ENCODE measurements at regions not wholly inside any gene's neighbourhood (a gene's known extent, or its start where the extent isn't known, plus 50 kb on each side); places are given as distances from the start of the nearest gene placed in this dataset.
"Not testable (repeated sequence)": the region's sequence is repeated elsewhere in the genome, so short reads cannot be mapped to it uniquely, and the experiment has no call there.

DNA sequence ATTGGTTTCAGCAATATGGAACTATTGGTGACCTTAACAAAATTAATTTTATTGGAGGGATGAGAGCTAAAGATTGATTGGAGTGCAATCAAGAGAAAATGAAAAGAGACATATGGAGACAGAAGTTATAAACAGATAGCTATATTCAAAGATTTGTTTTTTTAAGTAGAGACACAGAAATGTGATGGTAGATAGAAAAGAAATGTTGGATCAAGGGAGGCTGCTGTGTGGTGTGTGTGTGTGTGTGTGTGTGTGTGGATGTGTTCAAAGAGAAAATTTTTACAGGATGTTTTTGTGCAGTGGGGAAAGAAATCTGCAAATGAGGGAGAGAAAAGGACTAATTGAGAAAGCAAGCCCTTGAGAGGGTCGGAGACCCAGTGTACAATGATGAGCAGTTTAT is 249.5 kb upstream of the SPHKAP start:
- intact Hi-C loops (cut with micrococcal nuclease): no loop called here

DNA sequence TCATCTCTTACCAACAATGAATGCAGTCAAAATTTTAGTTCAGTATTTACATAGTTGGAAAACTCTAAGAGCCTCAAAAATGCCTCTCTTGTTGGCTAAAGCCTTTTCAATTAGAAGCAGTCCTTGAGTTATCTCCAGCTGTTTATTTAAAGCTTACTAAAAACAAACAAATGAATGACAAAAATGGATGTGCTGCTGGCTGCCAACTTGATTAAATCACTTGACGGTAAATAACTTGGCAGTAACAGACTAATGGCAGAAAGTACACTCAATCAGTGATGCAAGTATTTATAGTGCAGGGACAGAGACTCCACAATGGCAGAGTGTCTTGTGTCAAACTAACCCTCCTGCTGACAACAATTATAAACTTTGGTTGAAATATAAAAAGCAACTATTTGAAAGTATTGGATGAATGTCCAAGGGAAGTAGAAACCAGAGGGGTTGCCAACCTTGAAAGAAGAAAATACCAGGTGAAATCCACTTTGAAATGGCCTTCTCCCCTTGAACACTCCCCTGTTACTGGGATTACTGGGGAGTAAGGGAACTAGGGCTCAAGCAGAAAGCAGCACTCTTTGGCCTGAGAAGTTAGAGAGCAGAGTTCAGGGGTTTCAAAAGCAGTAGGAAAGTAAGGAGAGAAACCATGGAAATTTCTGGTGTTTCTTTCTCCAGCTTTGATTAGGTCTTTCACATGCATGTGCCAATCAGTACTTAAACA is 245.2 kb upstream of the SPHKAP start:
- intact Hi-C loops (cut with micrococcal nuclease): no loop called here

DNA sequence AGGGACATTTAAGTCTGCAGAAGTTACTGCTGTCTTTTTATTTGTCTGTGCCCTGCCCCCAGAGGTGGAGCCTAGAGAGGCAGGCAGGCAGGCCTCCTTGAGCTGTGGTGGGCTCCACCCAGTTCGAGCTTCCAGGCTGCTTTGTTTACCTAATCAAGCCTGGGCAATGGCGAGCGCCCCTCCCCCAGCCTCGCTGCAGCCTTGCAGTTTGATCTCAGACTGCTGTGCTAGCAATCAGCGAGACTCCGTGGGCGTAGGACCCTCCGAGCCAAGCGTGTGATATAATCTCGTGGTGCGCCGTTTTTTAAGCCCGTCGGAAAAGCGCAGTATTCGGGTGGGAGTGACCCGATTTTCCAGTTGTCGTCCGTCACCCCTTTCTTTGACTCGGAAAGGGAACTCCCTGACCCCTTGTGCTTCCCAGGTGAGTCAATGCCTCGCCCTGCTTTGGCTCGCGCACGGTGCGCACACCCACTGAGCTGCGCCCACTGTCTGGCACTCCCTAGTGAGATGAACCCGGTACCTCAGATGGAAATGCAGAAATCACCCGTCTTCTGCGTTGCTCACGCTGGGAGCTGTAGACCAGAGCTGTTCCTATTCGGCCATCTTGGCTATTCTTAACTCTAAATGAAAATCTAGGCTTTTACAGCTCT is 244.0 kb upstream of the SPHKAP start:
- intact Hi-C loops (cut with micrococcal nuclease): not testable (repeated sequence)

DNA sequence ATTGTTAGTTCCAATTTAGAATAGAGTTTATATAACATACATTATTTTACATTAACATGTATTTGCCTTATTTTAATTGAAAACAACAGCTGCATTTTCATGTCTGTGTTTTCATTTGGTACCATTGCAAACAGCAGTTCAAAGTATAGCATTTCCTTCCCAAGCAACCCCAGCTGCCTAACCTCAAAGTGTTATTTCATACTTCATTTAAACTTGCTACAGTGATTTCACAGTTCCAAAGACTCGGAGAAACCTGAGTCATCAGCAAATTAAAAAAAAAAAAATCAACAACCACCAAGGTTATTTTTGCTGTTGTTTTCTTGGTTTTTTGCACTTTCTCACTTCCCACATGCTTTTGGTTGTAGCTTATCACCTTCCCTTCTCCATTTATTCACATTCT is 236.5 kb upstream of the SPHKAP start:
- intact Hi-C loops (cut with micrococcal nuclease): no loop called here

DNA sequence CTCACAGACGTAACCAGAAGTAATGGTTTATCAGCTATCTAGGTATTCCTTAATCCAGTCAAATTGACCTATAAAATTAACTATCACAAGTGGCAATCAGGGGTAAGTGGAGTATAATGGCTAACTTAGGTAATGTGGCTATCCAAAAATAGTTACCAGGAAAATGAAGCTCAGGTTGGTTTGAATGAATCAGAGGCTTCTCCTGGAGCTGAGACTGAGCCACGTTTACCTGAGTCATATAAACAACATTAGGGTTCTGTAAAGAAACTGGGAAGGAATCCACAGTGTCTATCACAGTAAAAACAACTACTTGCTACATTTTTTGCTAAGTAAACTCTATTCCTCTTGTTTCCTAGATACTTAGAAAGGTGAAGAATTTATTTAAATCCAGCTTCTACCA is 236.0 kb upstream of the SPHKAP start:
- intact Hi-C loops (cut with micrococcal nuclease): no loop called here

DNA sequence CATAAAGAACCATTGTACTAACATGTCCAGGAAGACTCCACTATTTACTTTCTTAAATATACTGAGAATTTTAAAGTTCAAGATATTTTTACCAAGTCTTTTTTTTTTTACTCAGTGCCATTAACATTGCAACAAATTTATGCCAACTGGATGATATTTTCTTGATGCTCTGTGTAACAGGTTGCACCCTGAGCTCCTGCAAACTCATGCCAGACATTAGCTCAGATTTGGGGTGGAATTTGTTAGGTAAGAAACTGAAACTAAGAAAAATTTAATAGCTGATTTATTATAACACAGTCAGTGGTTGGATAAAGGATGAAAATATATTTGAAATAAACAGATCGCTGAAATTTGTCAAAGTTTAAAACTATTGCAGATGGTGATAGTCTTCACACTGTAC is 228.6 kb upstream of the SPHKAP start:
- intact Hi-C loops (cut with micrococcal nuclease): no loop called here

DNA sequence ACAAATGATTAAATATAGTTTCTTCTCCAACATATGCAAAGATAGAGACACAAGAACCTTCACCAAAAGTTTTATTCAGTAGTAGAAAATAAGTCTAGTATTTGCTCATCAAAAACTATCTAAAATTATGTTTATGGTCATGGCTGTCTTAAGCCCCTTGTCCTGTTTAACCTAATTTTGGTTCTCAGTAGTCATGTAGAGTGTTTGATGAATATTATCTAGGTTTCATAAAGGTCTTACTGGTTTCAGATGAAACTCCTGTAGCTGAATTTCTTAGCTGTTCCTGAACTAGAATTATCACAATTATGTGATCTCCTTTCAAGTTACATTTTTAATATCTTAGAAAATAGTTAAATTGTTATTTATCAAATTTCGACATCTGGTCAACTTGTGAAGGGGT is 228.0 kb upstream of the SPHKAP start:
- intact Hi-C loops (cut with micrococcal nuclease): no loop called here

DNA sequence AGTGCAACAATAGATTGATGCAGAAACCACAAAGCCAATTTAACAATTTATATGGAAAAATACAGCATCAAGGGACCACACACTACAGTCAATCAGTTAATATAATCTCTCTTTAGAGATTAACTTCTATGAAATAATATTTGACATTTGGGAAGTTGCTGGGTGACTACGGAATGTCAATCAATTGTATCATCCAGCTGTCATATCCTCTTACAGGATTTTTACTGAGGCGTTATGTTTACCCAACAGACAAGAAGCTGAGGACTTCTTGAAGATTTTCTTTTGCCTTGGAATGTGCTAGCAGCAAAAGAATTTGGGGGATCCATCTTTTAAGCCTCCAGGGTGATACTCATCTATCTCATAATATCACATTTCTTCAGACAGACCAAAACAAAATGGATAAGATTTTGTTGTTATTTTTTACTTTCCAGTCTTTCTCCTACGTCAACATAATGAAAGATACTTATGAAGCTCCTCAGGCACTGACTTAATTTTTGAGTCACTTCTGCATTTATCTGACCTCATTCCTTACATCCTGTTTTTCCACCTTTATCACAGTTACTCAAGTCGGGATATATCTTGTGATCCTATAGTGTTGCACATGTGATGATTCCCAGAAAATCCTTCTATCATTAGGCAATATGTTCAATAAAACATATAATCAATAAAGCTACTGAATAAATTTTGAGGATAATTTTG is 227.2 kb upstream of the SPHKAP start:
- intact Hi-C loops (cut with micrococcal nuclease): no loop called here

DNA sequence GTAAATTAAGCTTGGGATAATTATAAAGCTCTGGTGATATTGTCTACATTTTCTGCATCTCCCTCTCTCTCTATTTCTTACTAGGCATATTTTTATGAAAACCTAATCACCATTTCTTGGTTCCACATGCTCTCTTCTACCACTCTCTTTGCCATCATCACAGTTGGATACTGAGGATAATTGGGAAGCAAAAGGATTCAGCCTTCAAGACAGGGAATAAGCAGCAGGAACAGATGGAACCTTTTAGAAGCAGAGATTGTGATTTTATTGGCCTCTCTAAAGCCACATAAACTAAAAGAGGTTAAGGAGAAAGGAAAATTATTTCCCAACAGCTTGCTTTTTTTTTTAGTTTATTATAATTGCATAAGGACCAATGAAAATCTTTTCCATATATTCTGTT is 226.3 kb upstream of the SPHKAP start:
- intact Hi-C loops (cut with micrococcal nuclease): no loop called here

DNA sequence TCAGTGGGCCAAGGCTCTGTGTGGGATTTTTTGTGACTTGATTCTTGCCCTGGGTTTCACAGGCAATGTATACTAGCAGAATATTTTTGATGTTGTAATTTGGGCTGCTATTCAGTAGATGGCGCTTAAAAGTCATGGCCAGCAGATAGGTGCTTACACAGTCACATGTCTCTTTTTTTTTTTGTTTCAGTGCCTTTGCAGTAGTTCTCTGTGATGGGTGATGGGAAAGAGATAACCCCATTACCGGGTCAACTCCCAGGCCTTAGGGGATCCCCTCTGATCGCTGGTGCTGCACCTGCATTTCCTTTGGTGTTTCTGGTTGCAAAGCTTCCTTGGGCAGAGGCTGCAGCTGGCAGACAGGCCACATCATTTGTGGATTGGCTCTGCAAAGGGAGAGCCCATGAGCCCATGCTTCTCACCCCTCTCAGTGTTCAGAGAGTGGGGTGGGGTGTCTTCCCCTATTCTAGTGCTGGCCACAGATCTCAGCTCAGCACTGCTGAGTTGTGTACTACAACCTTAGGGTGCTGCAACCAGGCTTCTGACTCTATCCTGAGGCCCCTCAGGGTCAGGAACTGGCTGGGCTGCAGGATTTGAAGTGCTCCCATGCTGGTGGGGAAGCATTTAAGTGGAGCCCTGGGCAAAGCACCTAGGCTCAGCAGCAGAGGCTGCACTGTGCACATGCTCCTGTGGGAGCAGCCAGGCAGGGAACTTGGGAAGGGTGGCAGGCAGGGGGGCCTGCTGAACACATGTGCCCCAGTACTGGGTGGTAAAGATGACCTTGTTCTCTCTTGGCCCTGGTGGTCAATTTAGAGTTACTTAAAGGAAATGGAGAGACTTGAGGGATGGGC is 219.8 kb upstream of the SPHKAP start:
- intact Hi-C loops (cut with micrococcal nuclease): no loop called here

DNA sequence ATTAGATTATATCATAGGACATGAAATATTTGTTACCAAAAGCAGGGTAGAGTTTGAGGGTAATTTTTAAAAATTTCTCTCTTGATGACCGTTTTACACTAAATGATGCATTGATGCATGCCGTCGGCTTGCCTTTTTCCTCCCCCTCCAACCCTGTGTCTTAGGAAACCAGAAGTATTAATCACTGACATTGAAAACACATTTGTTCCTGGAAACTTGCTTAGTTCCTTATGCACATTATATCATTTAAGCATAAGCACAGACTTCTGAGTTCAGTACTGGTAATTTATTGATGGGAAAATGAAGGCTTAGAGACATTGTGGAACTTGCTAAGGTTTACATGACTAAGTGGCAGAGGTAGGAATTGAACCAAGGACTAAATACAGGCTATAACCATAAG is 206.3 kb upstream of the SPHKAP start:
- intact Hi-C loops (cut with micrococcal nuclease): no loop called here

DNA sequence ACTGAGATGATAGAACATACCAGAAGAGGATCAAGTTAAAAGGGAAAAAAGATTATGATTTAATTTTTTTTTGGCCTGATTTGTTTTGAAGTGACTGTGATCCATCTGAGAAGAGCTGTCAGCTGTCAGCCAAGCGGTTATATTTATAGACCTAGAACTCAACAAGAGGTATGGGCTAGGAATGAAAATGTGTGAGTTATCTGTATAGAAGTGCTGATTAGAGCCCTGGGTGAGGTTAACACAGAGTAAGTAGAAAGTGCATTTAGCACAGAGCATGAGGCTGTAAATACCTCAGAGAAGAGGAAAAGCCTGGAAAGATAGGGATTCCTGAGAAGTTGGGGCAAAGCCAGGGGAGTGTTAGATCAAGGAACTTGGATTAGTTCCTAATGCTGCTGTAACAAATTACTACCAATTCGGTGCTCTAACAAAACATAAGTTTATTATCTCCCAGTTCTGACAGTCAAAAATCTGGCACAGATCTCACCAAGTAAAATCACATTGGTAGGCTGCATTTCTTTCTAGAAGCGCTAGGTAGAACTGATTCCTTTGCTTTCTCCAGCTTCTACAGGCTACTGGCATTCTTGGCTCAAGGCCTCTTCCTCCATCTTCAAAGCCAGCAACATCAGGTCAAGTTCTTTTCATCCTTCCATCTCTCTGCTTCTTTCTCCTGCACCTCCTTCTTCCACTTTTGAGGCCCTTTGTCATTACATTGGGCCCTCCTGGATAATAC is 197.4 kb upstream of the SPHKAP start:
- intact Hi-C loops (cut with micrococcal nuclease): no loop called here

DNA sequence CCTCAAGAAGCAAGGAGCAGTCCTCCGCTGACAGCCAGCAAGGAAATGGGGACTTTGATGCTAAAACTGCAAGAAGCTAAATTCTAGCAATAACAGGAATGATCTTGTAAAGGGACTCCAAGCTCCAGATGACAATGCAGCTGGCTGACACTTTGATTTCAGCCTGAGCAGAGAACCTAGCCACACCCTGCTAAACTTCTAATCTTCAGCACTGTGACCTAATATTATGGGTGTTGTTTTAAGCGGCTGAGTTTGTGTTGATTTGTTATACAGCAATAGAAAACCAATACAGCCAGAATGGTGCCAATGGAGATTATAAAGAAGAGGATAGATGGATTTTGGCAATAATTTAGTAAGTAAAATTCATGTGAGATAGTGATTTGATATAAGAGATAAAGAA is 196.7 kb upstream of the SPHKAP start:
- intact Hi-C loops (cut with micrococcal nuclease): no loop called here

DNA sequence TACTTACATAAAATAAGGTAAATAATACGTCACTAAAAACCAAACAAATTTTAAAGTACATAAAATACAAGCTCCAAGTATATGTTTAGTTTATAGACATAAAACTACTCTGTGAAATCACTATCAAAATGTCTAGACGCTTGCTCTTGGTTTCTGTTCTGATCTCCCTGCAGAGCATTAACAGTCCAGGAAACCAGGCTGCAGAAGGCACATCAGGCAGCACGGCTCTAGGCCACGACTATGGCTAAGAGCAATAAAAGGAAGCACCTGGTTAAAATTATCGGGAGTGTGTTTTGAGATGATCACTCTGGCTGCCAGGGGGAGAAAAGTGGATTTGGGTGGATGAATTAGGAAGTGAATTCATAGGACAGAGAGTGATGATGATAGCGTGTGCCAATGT is 196.0 kb upstream of the SPHKAP start:
- intact Hi-C loops (cut with micrococcal nuclease): no loop called here

DNA sequence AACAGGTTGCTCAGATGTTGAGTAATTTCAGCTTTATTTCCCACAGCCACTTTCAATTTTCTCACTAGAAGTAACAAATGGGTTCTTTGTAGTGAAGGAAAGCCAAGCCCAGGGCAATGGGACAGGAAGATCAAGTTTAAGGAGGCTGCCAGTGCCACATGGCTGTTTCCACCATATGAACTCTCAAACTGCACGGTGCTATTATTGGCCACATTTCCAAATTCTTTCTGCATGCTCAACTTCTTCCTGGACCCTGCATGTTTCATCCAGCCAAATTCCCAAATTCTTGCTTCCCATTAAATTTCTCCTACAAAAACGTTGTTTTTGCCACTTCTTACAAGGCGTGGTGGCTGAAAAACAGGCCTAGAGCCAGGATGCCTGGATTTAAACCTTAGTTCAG is 193.3 kb upstream of the SPHKAP start:
- intact Hi-C loops (cut with micrococcal nuclease): no loop called here

DNA sequence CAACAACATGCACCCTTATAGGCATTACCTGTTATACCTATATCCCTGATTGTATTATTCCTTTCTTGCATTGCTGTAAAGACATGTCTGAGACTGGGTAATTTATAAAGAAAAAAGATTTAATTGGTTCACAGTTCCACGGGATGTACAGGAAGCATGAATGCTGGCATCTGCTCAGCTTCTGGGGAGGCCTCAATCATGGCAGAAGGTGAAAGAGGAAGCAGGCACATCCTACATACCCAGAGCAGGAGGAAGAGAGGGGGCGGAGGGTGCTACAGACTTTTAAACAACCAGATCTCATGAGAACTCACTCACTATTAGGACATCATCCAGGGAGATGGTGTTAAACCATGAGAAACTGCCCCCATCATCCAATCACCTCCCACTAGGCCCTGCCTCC is 191.7 kb upstream of the SPHKAP start:
- intact Hi-C loops (cut with micrococcal nuclease): no loop called here

DNA sequence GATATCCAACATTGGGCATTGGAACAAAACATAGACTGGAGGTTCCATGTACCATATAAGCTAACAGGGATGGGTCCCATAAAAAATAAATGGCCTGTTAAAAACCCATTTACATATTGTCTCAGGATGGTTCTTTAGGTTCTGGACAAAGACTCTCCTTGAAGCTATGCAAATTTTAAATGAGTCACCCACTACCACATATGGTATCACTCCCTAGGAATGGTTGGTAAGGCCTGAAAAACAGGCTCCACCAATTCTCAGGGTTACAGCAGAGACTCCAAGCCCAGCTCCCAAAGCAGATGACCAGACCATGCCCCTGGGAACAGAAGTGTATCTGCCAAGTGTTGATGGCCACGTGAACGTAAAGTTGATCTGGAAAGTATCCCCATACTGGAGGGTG is 190.7 kb upstream of the SPHKAP start:
- intact Hi-C loops (cut with micrococcal nuclease): no loop called here

DNA sequence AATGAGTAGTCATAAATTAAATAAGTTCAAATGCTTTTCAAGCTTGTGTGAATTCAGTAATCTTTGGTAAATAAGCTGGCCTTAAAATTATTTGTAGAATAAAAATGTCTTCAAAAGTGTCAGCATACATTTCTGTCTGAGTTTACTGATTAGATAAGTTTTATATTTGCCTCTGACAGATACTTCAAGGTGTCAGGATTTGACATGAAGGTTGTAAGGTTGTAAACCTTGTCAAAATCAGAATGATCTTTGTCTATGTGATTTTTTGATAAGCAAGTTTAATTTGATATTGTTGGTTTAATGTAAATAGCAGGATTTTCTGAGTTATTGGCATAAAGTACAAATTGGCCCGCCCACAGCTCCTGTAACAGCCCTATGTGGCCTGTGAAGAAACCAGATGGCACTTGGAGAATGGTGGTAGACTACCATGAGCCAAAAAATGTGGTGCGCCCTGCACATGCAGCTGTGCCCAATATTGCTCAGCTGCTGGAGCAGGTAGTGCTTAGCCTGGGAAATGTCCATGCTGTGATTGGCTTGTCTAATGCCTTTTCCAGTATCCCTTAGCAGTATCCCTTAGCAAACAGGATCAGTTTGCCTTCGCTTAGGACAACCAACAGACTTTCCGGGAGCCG is 188.0 kb upstream of the SPHKAP start:
- intact Hi-C loops (cut with micrococcal nuclease): no loop called here

DNA sequence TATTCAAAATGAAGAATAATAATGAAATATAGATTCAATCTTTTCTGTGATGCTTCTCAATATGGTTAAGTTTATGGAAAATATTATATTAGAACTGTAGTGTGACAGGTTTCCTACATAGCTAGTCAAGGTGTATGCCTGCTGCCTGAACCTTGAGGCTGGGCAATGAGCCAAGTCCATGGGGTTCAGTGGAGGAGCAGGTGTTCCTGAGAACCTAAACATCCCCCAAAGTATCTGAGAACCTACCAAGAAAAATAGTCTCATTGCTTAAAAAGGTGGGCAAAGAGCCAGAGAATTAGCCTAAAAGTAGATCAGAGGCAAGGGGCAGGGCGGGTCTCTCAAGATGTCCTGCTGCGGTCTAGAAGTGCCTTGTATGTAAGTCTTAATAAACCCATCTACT is 185.9 kb upstream of the SPHKAP start:
- intact Hi-C loops (cut with micrococcal nuclease): no loop called here

DNA sequence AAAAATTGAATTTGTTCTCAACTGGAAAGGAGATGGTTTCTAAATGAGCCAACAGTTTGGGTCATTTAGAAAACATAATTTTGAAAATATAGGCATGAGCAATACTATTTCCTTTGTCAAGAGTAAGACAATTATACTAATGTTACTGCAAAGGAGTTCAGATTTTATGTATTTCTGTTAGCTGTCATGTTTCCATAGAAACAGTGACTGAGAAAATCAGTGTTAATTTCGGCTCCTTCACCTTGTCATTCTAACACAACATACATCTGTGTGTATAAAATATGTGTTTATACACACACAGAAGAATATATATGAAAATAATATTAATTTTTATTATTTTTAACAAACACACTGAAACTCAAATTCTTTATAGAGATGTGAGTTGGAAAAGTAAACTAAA is 178.0 kb upstream of the SPHKAP start:
- intact Hi-C loops (cut with micrococcal nuclease): no loop called here

DNA sequence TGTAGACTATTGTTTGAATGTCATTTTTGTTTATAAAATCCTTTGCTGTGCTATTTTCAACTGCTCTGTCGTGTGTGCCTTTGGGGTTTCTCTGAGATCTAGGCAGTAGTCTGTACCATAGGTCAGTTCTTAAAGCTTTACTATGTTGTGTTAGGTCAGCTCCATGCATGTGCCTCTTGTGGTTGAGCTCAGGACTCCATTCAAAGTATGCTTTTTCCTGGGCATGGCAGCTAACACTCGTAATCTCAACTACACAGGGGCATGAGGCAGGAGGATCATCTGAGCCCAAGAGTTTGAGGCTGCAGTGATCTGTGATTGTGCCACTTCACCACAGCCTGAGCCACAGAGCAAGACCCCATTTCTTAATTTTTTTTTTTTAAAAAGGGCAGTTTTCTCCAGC is 174.4 kb upstream of the SPHKAP start:
- intact Hi-C loops (cut with micrococcal nuclease): no loop called here

All from T-helper 1 cell treated with Interleukin-12 subunit alpha and Interleukin-12 subunit beta and Interleukin-4 antibody, amounts not matched to agents 30 ng/mL and 1 ng/mL, for 36 hours (primary cell).